Upper lobe of left lung (tissue), 4 donors: ENCODE measurements at regions not wholly inside any gene's neighbourhood (a gene's known extent, or its start where the extent isn't known, plus 50 kb on each side); places are given as distances from the start of the nearest gene placed in this dataset.
"Not testable (repeated sequence)": the region's sequence is repeated elsewhere in the genome, so short reads cannot be mapped to it uniquely, and the experiment has no call there.

Experiments
- CTCF ChIP-seq, 6 experiments: fragments of 450-650 bp in 4 of 6; fragments of 200-600 bp in 2 of 6; sonication (generic) in 2 of 6; IDR thresholded peaks; one replicate each; pipeline ENCODE4 v1.5.1; 2016 to 2019; ENCODE audit warnings: antibody characterized with exemption in 6 of 6
- EP300 ChIP-seq, 4 donors: sonication (generic); formaldehyde crosslinking; IDR thresholded peaks; one replicate each; pipeline ENCODE4 v1.5.1; 2017; ENCODE audit warnings: antibody characterized with exemption in 4 of 4, control low read depth in 2 of 4
- POLR2A ChIP-seq, 4 donors: fragments of 450-650 bp; IDR thresholded peaks; one replicate each; pipeline ENCODE4 v1.5.1; 2016 to 2017; ENCODE audit warnings: antibody characterized with exemption in 4 of 4, mild to moderate bottlenecking in 2 of 4
- POLR2AphosphoS5 ChIP-seq, 2 donors: sonication (generic); formaldehyde crosslinking; IDR thresholded peaks; one replicate each; pipeline ENCODE4 v1.5.1; 2017; ENCODE audit warnings: antibody characterized with exemption in 2 of 2

- not testable (repeated sequence) for TF ChIP-seq EP300, CTCF, POLR2A, POLR2AphosphoS5 (IDR thresholded peaks at IDR 0.05)
These were observed 228.4 kb downstream of the CAAP1 start for GRCh38 chr9:26664087-26664773.
